ENCODE measurements at regions not wholly inside any gene's neighbourhood (a gene's known extent, or its start where the extent isn't known, plus 50 kb on each side); places are given as distances from the start of the nearest gene placed in this dataset.

- no peak overlapping the region for H3K27ac Mint-ChIP-seq
- H3K4me1 Mint-ChIP-seq (ENCODE audit: low read depth), result no peaks in the 10 kb centered on the region
- TF ChIP-seq CTCF (IDR thresholded peaks at IDR 0.05), result no peak
- H3K4me3 Mint-ChIP-seq, result no peak overlapping the region
- no peak for DNase-seq
- H3K36me3 Mint-ChIP-seq (ENCODE audit: low read depth), result no peaks in the 10 kb centered on the region
- H3K27me3 Mint-ChIP-seq (ENCODE audit: insufficient read depth), result no peaks in the 10 kb centered on the region; the same call in 1 of the 2 replicates
- H3K9me3 Mint-ChIP-seq, result peaks cover 27% of the 10 kb centered on the region
These were observed 243.0 kb upstream of the PDE3A start for GRCh38 chr12:20125276-20125798.

GRCh38 chr12:20126601-20127000 is 241.7 kb upstream of the PDE3A start:
- no peak overlapping the region for H3K27ac Mint-ChIP-seq
- no peaks in the 10 kb centered on the region; the same call in 1 of the 2 replicates for H3K27me3 Mint-ChIP-seq (ENCODE audit: insufficient read depth)
- TF ChIP-seq CTCF (IDR thresholded peaks at IDR 0.05), result no peak
- DNase-seq, result no peak
- H3K36me3 Mint-ChIP-seq (ENCODE audit: low read depth), result no peaks in the 10 kb centered on the region
- peaks cover 30% of the 10 kb centered on the region for H3K9me3 Mint-ChIP-seq
- H3K4me3 Mint-ChIP-seq, result no peak overlapping the region
- H3K4me1 Mint-ChIP-seq (ENCODE audit: low read depth), result no peaks in the 10 kb centered on the region

- no peak overlapping the region for H3K4me3 Mint-ChIP-seq
- H3K27me3 Mint-ChIP-seq (ENCODE audit: insufficient read depth), result no peaks in the 10 kb centered on the region; the same call in 1 of the 2 replicates
- H3K27ac Mint-ChIP-seq, result no peak overlapping the region
- TF ChIP-seq CTCF (IDR thresholded peaks at IDR 0.05), result no peak
- no peaks in the 10 kb centered on the region for H3K36me3 Mint-ChIP-seq (ENCODE audit: low read depth)
- H3K4me1 Mint-ChIP-seq (ENCODE audit: low read depth), result no peaks in the 10 kb centered on the region
- H3K9me3 Mint-ChIP-seq, result peaks cover 25% of the 10 kb centered on the region
- no peak for DNase-seq
These were observed 240.9 kb upstream of the PDE3A start for GRCh38 chr12:20127413-20127812.

GRCh38 chr12:20128928-20129327 is 239.4 kb upstream of the PDE3A start:
- Mint-ChIP-seq H3K36me3 (ENCODE audit: low read depth) (no peaks in the 10 kb centered on the region; the same call in 1 of the 2 replicates), H3K27me3 (ENCODE audit: insufficient read depth) (no peaks in the 10 kb centered on the region), H3K9me3 (peaks cover 30% of the 10 kb centered on the region), H3K27ac (no peak overlapping the region), H3K4me3 (no peak overlapping the region), H3K4me1 (ENCODE audit: low read depth) (no peaks in the 10 kb centered on the region)
- TF ChIP-seq CTCF (IDR thresholded peaks at IDR 0.05), result no peak
- DNase-seq, result no peak

GRCh38 chr12:20132818-20133217 is 235.5 kb upstream of the PDE3A start:
- Mint-ChIP-seq H3K9me3 (peaks cover 32% of the 10 kb centered on the region), H3K36me3 (ENCODE audit: low read depth) (no peaks in the 10 kb centered on the region; the same call in 1 of the 2 replicates), H3K4me3 (no peak overlapping the region), H3K27ac (no peak overlapping the region), H3K27me3 (ENCODE audit: insufficient read depth) (no peaks in the 10 kb centered on the region), H3K4me1 (ENCODE audit: low read depth) (no peaks in the 10 kb centered on the region)
- TF ChIP-seq CTCF (IDR thresholded peaks at IDR 0.05), result no peak
- no peak for DNase-seq

GRCh38 chr12:20134652-20135051 is 233.7 kb upstream of the PDE3A start:
- Mint-ChIP-seq H3K27me3 (ENCODE audit: insufficient read depth) (no peaks in the 10 kb centered on the region), H3K4me1 (ENCODE audit: low read depth) (no peaks in the 10 kb centered on the region), H3K27ac (no peak overlapping the region), H3K36me3 (ENCODE audit: low read depth) (no peaks in the 10 kb centered on the region; the same call in 1 of the 2 replicates), H3K4me3 (no peak overlapping the region), H3K9me3 (peaks cover 41% of the 10 kb centered on the region)
- DNase-seq, result no peak
- no peak for TF ChIP-seq CTCF (IDR thresholded peaks at IDR 0.05)
